ENCODE measurements at regions not wholly inside any gene's neighbourhood (a gene's known extent, or its start where the extent isn't known, plus 50 kb on each side); places are given as distances from the start of the nearest gene placed in this dataset.

- no peaks in the 10 kb centered on the region for H3K36me3 ChIP-seq (replicated peaks in 1 of 2; ENCODE audit: control insufficient read depth in 1 of 2, insufficient read depth in 2 of 2, low read length in 2 of 2)
- no peak for DNase-seq (ENCODE audit: low spot score)
- H3K79me2 ChIP-seq (ENCODE audit: insufficient read depth, low read length): no peaks in the 10 kb centered on the region
- no peaks in the 10 kb centered on the region for H4K20me1 ChIP-seq (ENCODE audit: insufficient read depth, low read length)
- no peak overlapping the region for H3K9ac ChIP-seq (ENCODE audit: insufficient read depth, low read depth, low read length)
- 19% methylated on average over 9 of the region's 9 CpGs for WGBS (ENCODE audit: low lambda C conversion rate)
- POLR2A ChIA-PET: no interaction called here
- FAIRE-seq: no peak
- H3K4me1 ChIP-seq (ENCODE audit: insufficient read depth, low read length): peaks cover 13% of the 10 kb centered on the region; the same call in 1 of the 2 replicates
- H3K4me2 ChIP-seq (ENCODE audit: low read depth, low read length): no peak overlapping the region
- no peak overlapping the region for H3K27ac ChIP-seq (ENCODE audit: extremely low read length, insufficient read depth, low read length)
- in situ Hi-C loops (cut with HindIII; ENCODE audit: extremely low pct_ligation_motif_present, low pct_unique_long_range_greater_than_20kb) (no loop called here), intact Hi-C loops (cut with micrococcal nuclease; ENCODE audit: unreplicated experiment) (no loop called here)
- CTCF ChIA-PET (ENCODE audit: low intra/inter-chr PET ratio, low total read pairs): no interaction called here
- ATAC-seq: no peak
- H3K27me3 ChIP-seq (ENCODE audit: control insufficient read depth in 1 of 2, insufficient read depth in 2 of 2, low read length in 2 of 2): peaks cover 1 to 14% of the 10 kb centered on the region in 2 experiments; a peak in 2 of 5 replicates
- H2AFZ ChIP-seq (ENCODE audit: low read length): no peak overlapping the region
- H3K9me3 ChIP-seq (ENCODE audit: low read length): no peaks in the 10 kb centered on the region
- no peak overlapping the region for H3K4me3 ChIP-seq (replicated peaks in 1 of 3; ENCODE audit: insufficient read depth in 1 of 3, low read depth in 2 of 3, low read length in 3 of 3)
- BruUV-seq (replicated peaks): no TSS peak
- TF ChIP-seq ZFY (CRISPR knock-in tag; IDR thresholded peaks at IDR 0.05): no peak
- TF ChIP-seq ZNF768 (CRISPR knock-in tag; IDR thresholded peaks at IDR 0.05): no peak
- no peak for TF ChIP-seq ZBTB7A (CRISPR knock-in tag; IDR thresholded peaks at IDR 0.05)
- no peak for TF ChIP-seq NONO (IDR thresholded peaks at IDR 0.05)
- no peak for TF ChIP-seq NONO (CRISPR knock-in tag; conservative IDR thresholded peaks at IDR 0.05)
- TF ChIP-seq PAXIP1 (CRISPR knock-in tag; conservative IDR thresholded peaks at IDR 0.05): no peak
- no peak for TF ChIP-seq SNRNP70 (IDR thresholded peaks at IDR 0.05; ENCODE audit: low read depth, low read length)
- TF ChIP-seq ATF7-NPFF (CRISPR knock-in tag; IDR thresholded peaks at IDR 0.05; ENCODE audit: low read depth): no peak
- no peak for TF ChIP-seq ZFP1 (CRISPR knock-in tag; IDR thresholded peaks at IDR 0.05)
- TF ChIP-seq SIX4 (CRISPR knock-in tag; IDR thresholded peaks at IDR 0.05): no peak
- no peak for TF ChIP-seq ZNF850 (CRISPR knock-in tag; conservative IDR thresholded peaks at IDR 0.05)
- TF ChIP-seq ARID2 (CRISPR knock-in tag; IDR thresholded peaks at IDR 0.05; ENCODE audit: borderline replicate concordance): no peak
- no peak for TF ChIP-seq NFIB (CRISPR knock-in tag; IDR thresholded peaks at IDR 0.05; ENCODE audit: borderline replicate concordance)
- no peak for TF ChIP-seq RERE (CRISPR knock-in tag; IDR thresholded peaks at IDR 0.05; ENCODE audit: low read depth)
- no peak for TF ChIP-seq ZNF605 (CRISPR knock-in tag; IDR thresholded peaks at IDR 0.05)
- TF ChIP-seq MTA1 (CRISPR knock-in tag; IDR thresholded peaks at IDR 0.05; ENCODE audit: borderline replicate concordance): no peak
- no peak for TF ChIP-seq NR2F2 (IDR thresholded peaks at IDR 0.05; ENCODE audit: borderline replicate concordance, low read depth)
- TF ChIP-seq, protein P1, sequence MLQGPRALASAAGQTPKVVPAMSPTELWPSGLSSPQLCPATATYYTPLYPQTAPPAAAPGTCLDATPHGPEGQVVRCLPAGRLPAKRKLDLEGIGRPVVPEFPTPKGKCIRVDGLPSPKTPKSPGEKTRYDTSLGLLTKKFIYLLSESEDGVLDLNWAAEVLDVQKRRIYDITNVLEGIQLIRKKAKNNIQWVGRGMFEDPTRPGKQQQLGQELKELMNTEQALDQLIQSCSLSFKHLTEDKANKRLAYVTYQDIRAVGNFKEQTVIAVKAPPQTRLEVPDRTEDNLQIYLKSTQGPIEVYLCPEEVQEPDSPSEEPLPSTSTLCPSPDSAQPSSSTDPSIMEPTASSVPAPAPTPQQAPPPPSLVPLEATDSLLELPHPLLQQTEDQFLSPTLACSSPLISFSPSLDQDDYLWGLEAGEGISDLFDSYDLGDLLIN (CRISPR knock-in tag; IDR thresholded peaks at IDR 0.05; ENCODE audit: borderline replicate concordance): no peak
Observed at GRCh38 chr2:19669559-19669958, 232.2 kb downstream of the TTC32 start.

Data from HepG2 (cell line).